NCI-H69 (cell line): ENCODE measurements at regions not wholly inside any gene's neighbourhood (a gene's known extent, or its start where the extent isn't known, plus 50 kb on each side); places are given as distances from the start of the nearest gene placed in this dataset.

Source experiments
- DNase-seq: peaks from one replicate; lab custom pipeline; 2025; lab: John Stamatoyannopoulos, UW

- no peak for DNase-seq
Measured at GRCh38 chr20:12886618-12887363, 122.0 kb upstream of the SPTLC3 start.

DNA sequence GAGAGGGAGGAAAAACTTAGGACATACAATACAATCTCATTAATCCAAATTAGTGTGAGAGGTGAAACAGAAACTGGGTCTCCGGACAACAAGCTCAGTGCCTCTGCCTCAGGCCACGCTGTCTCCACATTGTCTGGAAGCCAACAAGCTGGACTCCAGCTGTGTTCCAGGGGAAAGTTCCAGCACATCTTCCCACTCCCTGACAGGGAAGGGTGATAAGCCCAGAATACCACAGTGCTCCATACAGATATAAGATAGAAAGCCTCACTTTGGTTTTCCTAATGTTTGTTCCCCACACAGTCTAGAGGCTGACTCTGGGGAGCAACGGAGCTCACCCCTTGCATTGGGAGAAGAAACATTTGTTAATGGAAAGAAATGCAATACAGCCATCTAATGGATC is 117.1 kb upstream of the SPTLC3 start:
- no peak for DNase-seq

DNA sequence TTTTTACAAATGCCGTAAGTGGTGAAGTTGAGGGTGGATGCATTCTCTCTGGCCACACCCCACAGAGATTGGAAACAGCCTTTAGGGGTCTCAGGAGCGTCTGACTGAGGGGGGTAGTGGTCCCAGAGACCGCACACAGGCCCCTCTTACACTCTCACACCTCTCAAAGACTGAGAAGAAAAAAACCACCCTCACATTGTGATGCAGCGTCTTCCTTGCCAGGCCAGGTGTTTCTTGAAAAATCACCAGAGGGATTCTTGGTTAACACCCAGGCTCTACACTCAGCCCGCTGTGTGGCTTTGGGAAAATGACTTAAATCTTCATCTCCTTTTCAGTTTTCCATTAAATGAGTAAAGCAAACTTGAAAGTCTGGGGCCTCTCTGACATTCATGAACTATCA is 115.8 kb upstream of the SPTLC3 start:
- no peak for DNase-seq

- no peak for DNase-seq
Measured at GRCh38 chr20:12893653-12894052, 115.1 kb upstream of the SPTLC3 start.

- no peak for DNase-seq
Measured at GRCh38 chr20:12894089-12894488, 114.7 kb upstream of the SPTLC3 start.

GRCh38 chr20:12896180-12896579 is 112.6 kb upstream of the SPTLC3 start:
- no peak for DNase-seq

DNA sequence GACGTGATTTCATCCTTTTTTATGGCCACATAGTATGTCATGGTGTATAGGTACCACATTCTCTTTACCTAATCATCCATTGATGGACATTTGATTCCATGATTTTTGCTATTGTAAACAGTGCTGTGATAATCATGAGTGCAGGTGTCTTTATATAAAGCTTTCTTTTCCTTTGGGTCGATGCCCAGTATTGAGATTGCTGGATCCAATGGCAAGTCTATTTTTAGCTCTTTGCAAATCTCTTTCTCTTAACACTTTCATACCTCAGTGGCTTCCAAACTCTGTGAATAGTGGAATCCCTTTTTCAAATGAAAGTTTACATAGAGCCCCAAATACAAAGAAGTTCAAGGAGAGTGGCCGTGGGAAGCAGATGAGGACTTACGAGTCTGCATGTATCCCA is 105.8 kb upstream of the SPTLC3 start:
- DNase-seq: no peak

DNA sequence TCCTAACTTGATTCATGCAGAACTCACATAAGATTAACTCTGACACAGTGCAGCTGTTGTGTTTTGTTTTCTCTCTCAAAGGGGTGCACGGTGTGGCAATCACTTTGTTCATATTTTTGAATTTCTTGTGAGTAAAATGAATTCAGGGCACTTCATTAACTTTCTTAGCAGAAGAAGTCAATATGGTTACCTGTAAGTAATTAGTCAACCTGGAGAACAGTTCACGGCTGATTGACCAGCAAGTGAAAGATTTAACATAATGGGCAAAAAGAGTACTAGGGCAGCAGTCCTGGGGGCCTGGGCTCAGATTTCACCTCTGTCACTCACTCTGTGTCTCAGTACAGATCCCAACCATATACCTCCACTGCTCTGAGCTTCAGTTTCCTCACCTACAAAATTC is 102.4 kb upstream of the SPTLC3 start:
- no peak for DNase-seq

DNA sequence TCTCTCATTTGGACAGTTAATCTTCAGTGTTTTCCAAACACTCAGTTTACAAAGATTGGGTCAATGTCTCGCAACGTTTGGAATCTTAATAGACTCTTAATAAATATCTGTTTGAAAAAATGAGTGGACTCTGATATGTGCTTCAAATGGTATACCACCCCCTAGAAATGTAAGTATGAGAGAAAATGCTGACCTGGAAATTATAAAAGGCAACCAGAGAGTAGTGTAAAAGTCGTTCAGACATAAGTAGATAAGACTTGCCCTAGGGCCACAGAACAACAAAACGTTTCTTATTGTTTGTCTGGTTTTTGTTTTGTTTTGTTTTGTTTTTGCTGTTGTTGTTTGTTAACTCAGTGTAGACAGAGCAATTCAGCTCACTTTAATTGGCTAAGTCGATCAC is 97.4 kb upstream of the SPTLC3 start:
- no peak for DNase-seq

DNA sequence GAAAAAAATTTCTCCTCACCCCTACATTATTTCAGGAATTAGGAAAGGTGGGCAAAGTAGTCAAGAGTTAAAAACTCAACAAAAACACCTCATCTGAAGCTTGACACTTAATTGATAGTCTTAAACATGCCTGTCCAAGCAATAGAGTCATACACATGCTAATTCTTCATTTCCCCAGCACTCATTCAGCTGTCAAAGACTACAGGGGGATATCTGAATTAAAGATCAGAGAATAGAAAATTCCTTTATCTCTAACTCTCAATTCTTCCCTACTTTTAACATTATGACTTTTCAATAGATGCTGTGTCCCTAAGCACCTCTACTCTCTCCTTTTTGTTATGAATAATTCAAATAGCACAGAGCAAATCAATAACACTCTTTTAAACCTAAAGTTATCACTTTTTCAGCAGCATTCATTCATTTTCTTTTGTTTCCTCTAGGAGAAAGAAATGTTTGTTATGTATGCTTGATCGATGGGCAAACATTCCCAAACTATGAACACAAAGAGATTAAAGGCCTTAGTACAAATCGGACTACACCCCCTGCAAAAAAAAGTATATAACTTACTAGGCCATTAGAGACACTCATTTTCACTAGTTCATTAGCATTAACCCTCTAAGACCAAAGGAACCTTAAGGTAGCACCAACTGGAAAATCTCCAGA is 94.9 kb upstream of the SPTLC3 start:
- DNase-seq: no peak

DNA sequence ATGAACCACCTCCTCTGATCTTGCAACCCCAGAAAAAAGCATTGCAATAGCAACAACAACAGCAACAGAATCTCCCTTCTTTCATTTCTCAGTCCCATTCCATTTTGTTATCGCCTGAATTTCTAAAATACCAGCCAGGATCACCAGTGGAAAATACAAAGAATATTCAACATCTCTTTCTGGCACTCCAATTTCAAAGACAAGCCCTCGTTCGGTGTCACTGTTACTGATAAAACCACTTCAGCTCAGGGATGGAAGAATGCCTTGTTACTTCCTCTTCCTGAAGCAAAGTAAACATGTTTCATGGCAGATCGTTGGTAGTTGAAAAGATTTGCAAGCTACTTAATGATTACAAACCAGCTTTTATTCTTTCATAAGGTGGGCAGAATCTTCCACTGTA is 94.0 kb upstream of the SPTLC3 start:
- DNase-seq: no peak

GRCh38 chr20:12916699-12917098 is 92.1 kb upstream of the SPTLC3 start:
- no peak for DNase-seq

- peak; percentile 23 for DNase-seq
Measured at GRCh38 chr20:12924126-12924525, 84.6 kb upstream of the SPTLC3 start.

GRCh38 chr20:12925210-12925755 is 83.5 kb upstream of the SPTLC3 start:
- DNase-seq: peak; percentile 91

DNA sequence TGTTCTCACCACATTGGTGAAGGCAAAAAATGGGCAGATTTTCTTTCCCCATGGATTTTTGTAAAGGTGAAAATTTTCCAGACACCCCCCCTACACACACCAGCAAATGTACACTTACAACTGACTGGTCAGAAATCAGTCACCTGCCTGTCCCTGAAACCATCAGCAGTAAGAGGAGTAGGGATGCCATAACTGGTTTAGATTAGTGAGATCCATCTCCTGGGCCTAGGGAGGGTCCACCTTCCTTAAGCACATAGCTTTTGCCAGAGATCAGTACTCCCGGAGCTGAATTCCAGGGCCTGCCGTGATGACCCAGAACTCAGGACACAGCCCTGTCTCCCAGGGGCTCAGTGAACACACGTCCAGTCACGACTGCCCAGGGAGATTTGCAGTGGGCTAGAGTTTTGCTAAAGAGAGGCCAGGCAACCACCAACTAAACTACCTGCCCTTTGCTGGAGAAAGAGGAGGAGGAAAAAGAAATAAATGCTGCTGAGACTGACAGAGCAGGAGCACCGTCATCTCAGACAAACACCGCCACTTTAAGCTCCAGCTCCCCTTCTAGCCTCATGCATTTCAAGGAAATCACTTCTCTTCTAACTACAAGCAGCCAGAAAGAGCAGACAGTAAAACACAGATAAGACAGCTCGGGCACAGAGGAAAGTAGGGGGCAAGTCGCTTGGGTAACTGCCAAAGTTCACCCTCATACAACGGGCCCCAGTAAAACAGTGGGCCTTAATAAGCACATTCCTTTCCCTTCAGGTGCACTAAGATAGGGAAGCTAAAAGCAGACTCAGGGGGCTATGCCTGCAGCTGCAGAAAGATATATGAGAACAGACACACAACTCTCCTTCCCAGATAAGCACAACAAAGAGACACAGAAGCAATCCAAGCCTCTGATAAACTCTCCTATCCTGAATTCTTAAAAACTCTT is 82.6 kb upstream of the SPTLC3 start:
- DNase-seq: no peak

DNA sequence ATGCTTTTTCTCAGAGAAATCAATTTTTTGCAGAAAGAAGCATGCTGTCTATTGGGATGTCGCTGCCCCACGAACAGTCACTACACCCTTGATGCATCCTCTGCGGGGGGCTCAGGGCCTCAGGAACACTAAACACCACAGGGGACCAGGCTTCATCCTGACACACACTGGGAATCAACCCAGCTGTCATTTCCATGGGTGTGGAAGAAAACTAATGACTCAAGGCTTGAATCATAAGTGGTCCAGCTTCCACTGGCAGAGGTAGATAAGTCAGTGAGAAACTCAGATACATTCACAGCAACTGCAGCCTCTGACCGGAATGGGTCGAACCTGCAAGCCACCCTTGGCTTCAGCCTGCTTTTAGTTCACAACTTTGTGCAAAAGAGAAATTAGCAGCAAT is 81.3 kb upstream of the SPTLC3 start:
- no peak for DNase-seq

DNA sequence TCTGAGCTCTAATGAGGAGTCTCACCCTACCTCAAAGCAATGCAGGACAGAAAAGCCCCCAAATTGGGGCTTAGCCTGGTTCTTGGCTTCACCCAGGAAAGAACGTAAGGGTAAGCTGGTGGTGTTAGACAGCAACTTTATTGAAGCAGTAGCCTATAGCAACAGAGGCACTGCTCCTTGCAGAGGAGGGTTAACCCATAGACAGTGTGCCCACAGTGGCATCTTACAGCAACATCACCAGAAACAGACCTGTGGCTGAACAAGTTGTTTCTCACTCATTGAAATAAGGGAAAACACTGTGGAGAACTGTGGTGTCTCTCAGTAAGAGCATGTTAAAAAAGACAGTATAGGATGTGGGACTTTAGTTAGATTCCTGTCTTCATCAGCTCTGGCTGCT is 80.4 kb upstream of the SPTLC3 start:
- DNase-seq: no peak

DNA sequence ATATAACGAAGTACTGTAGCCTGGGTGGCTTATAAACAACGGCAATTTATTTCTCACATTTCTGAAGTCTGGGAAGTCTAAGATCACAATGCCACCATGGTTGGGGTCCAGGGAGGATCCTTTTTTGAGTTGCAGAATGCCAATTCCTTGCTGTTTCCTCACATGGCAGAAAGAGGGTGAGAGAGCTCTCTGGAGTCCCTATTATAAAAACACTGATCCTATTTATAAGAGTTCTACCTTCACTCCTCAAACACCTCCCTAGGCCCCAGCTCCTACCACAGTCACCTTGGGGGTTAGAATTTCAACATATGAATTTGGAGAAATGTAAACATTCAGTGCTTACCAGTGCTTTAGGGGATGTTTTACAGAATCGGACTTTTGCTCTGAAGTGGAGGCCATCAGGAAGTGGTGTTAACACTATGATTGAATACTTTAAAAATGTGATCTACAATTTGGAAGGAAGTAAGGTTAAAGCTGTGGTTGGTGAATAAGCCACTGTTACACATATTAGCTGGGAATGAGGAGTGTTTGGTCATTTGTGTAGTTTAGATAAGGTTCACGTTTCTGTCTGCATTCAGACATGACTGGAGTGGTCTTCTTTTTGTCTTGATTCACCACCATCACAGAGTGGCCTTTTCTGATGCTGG is 79.9 kb upstream of the SPTLC3 start:
- no peak for DNase-seq

GRCh38 chr20:12936020-12936419 is 72.8 kb upstream of the SPTLC3 start:
- DNase-seq: peak; percentile 70

- DNase-seq: no peak
Measured at GRCh38 chr20:12936524-12936923, 72.2 kb upstream of the SPTLC3 start.

GRCh38 chr20:12941025-12941424 is 67.7 kb upstream of the SPTLC3 start:
- no peak for DNase-seq

DNA sequence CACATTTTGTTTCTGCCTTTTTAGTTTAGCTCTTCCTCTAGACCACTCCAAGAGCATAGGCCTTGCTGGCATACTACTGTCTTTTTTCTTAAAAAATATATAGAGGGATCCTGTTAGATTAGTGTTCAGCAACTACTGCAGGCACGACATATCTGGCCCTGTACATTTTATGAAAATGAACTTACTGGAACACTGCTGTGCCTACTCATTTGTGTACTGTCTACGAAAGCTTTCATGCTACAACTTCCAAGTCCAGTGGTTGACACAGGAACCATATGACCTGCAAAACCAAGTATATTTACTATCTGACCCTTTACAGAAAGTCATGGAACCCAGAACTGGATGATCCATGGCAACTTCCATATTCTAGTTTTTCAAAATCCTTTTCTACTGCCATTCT is 66.6 kb upstream of the SPTLC3 start:
- no peak for DNase-seq
